ENCODE measurements at regions not wholly inside any gene's neighbourhood (a gene's known extent, or its start where the extent isn't known, plus 50 kb on each side); places are given as distances from the start of the nearest gene placed in this dataset.

DNA sequence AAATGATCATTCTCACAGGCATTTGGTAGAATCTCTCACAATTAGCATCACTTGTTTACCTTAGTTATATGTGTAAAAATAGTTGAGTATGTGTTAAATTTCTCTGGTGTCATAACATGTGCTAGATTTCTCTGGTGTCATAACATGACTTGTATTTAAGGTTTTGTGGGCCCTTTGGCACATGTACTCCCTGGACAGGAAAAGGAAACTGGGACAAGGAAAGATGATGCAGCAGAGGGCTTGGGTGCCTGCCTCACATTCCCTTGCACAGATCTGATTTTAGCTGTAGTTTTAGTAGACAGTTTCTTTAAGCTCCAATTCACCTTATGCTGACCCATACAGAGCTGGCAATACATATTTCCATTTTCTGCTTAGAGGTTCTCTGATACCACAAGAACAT, 726.0 kb downstream of the C4orf33 start:
- Mint-ChIP-seq H3K27me3 (ENCODE audit: low read depth) (no peaks in the 10 kb centered on the region), H3K27ac (no peak overlapping the region), H3K9me3 (no peaks in the 10 kb centered on the region), H3K4me1 (peaks cover 13% of the 10 kb centered on the region), H3K36me3 (no peaks in the 10 kb centered on the region), H3K4me3 (no peak overlapping the region)
- TF ChIP-seq, protein P1, sequence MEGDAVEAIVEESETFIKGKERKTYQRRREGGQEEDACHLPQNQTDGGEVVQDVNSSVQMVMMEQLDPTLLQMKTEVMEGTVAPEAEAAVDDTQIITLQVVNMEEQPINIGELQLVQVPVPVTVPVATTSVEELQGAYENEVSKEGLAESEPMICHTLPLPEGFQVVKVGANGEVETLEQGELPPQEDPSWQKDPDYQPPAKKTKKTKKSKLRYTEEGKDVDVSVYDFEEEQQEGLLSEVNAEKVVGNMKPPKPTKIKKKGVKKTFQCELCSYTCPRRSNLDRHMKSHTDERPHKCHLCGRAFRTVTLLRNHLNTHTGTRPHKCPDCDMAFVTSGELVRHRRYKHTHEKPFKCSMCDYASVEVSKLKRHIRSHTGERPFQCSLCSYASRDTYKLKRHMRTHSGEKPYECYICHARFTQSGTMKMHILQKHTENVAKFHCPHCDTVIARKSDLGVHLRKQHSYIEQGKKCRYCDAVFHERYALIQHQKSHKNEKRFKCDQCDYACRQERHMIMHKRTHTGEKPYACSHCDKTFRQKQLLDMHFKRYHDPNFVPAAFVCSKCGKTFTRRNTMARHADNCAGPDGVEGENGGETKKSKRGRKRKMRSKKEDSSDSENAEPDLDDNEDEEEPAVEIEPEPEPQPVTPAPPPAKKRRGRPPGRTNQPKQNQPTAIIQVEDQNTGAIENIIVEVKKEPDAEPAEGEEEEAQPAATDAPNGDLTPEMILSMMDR (IDR thresholded peaks at IDR 0.05; ENCODE audit: unreplicated experiment): no peak
- DNase-seq (ENCODE audit: low spot score in 2 of 2, unreplicated experiment in 2 of 2): no peak

DNA sequence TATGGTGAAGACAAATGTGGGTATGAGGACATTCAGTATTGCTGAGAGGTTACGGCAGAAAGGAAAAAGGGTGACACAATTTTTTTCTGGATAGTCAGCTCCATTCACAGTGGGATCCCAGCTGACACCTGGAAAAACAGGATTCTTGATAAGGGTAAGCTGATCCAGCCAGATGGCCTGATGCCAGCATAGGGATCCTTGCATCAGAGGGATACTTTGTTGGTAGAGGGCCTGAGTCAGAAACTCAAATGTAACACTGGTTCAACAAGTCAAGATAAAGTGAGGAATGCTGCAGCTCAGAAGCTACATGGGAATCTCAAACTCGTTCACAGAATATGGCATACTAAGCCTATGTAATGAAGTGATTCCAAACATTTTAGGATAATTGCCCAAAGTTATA, 726.7 kb downstream of the C4orf33 start:
- Mint-ChIP-seq H3K36me3 (no peaks in the 10 kb centered on the region), H3K27me3 (ENCODE audit: low read depth) (no peaks in the 10 kb centered on the region), H3K9me3 (no peaks in the 10 kb centered on the region), H3K27ac (no peak overlapping the region), H3K4me3 (no peak overlapping the region), H3K4me1 (peaks cover 13% of the 10 kb centered on the region)
- TF ChIP-seq, protein P1 (IDR thresholded peaks at IDR 0.05; ENCODE audit: unreplicated experiment): no peak
- DNase-seq (ENCODE audit: low spot score in 2 of 2, unreplicated experiment in 2 of 2): peak in 1 of 2 experiments; percentile 35

GRCh38 chr4:129823105-129823504, 727.2 kb downstream of the C4orf33 start:
- DNase-seq (ENCODE audit: low spot score in 2 of 2, unreplicated experiment in 2 of 2): no peak
- H3K9me3 Mint-ChIP-seq: no peaks in the 10 kb centered on the region
- no peaks in the 10 kb centered on the region for H3K27me3 Mint-ChIP-seq (ENCODE audit: low read depth)
- H3K4me3 Mint-ChIP-seq: no peak overlapping the region
- TF ChIP-seq, protein P1 (IDR thresholded peaks at IDR 0.05; ENCODE audit: unreplicated experiment): no peak
- H3K4me1 Mint-ChIP-seq: peaks cover 13% of the 10 kb centered on the region
- H3K27ac Mint-ChIP-seq: no peak overlapping the region
- H3K36me3 Mint-ChIP-seq: no peaks in the 10 kb centered on the region

DNA sequence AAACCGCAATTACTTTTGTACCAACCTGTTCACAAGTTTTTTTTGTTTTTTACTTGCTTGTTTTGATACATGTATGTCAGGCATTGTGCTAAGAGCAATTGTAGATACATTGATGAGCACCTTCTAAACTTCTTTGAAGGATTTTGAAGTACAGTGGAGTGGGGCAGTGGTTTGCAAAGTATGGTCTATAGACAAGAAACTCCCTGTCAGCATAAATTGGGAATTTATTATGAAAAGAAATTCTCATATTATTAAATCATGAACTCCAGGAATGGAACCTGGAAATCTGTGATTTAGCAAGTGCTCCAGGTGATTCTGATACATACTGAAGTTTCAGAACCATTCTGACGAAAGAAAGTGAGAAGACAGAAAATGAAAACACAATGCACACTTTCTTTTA, 733.4 kb downstream of the C4orf33 start:
- Mint-ChIP-seq H3K36me3 (no peaks in the 10 kb centered on the region), H3K4me1 (peaks cover 3% of the 10 kb centered on the region), H3K27me3 (ENCODE audit: low read depth) (peaks cover 2% of the 10 kb centered on the region), H3K27ac (no peak overlapping the region), H3K4me3 (no peak overlapping the region), H3K9me3 (no peaks in the 10 kb centered on the region)
- TF ChIP-seq, protein P1 (IDR thresholded peaks at IDR 0.05; ENCODE audit: unreplicated experiment): no peak
- DNase-seq (ENCODE audit: low spot score in 2 of 2, unreplicated experiment in 2 of 2): no peak

- no peaks in the 10 kb centered on the region for H3K4me1 Mint-ChIP-seq
- no peaks in the 10 kb centered on the region for H3K27me3 Mint-ChIP-seq (ENCODE audit: low read depth)
- H3K9me3 Mint-ChIP-seq: peaks cover 12% of the 10 kb centered on the region
- H3K36me3 Mint-ChIP-seq: no peaks in the 10 kb centered on the region
- no peak overlapping the region for H3K27ac Mint-ChIP-seq
- no peak for DNase-seq (ENCODE audit: low spot score in 2 of 2, unreplicated experiment in 2 of 2)
- no peak overlapping the region for H3K4me3 Mint-ChIP-seq
- TF ChIP-seq, protein P1 (IDR thresholded peaks at IDR 0.05; ENCODE audit: unreplicated experiment): no peak
Observed at GRCh38 chr4:129839687-129840086, 743.7 kb downstream of the C4orf33 start.

DNA sequence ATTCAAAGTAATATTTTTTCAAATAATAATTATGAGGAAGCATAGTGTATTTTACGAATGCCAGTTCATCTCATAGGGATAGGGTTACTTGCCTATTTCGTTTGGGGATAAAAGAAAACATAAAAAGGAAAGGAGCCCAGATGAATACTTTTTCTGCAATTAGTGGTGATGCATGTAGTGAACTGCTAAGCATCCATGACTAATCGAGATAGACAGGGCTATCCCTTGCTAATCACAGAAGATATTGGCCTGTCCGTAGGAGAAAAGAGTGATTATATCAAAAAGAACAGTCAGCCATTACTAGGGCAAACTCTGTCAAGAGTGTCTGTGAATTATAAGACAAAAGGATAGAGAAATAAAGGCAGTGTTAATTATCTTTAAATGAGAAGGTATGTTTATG, 746.1 kb downstream of the C4orf33 start:
- peaks cover 12% of the 10 kb centered on the region for H3K9me3 Mint-ChIP-seq
- no peaks in the 10 kb centered on the region for H3K36me3 Mint-ChIP-seq
- H3K27ac Mint-ChIP-seq: no peak overlapping the region
- no peak overlapping the region for H3K4me3 Mint-ChIP-seq
- H3K27me3 Mint-ChIP-seq (ENCODE audit: low read depth): no peaks in the 10 kb centered on the region
- TF ChIP-seq, protein P1 (IDR thresholded peaks at IDR 0.05; ENCODE audit: unreplicated experiment): no peak
- no peaks in the 10 kb centered on the region for H3K4me1 Mint-ChIP-seq
- no peak for DNase-seq (ENCODE audit: low spot score in 2 of 2, unreplicated experiment in 2 of 2)
